NOMO-1 (cell line): ENCODE measurements at regions not wholly inside any gene's neighbourhood (a gene's known extent, or its start where the extent isn't known, plus 50 kb on each side); places are given as distances from the start of the nearest gene placed in this dataset.

Experiments
- DNase-seq, 2 experiments: peaks; one replicate each; lab custom pipeline; 2025; ENCODE audit not compliant: unreplicated experiment in 2 of 2; lab: John Stamatoyannopoulos, UW

GRCh38 chr10:90975096-90975495 lies 54.2 kb upstream of the ANKRD1 start:
- DNase-seq: no peak

- DNase-seq: no peak
Measured at GRCh38 chr10:90977162-90977854, 56.4 kb upstream of the ANKRD1 start.

GRCh38 chr10:90977855-90978486 lies 57.1 kb upstream of the ANKRD1 start:
- no peak for DNase-seq

DNA sequence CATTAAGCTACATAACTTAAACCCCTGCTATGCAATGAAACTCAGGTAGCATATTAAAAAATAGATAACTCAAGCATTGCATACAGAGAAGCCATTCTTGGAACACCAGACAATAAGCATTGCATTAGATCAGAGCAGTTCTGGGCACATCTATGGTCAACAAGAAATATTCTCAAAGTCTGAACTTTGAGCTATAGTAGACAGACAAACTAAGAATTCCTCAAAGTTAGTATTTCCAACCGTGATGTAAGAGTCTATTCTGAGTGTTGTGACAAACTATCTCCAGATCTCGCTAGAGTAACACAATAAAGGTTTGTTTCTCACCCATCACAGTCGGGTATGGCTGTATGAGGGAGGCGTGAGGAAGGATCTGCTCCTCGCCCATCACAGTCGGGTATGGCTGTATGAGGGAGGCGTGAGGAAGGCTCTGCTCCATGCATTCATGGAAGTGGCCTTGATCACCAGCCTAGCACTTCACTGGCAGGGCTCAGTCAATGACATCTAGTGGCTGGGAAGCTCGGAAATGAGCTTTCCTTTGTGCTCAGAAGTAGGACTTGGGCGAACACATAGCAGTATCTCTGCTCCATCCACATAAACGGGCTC lies 61.6 kb upstream of the ANKRD1 start:
- no peak for DNase-seq

- peak; percentile 0 to 22 for DNase-seq
Measured at GRCh38 chr10:90983914-90984549, 63.1 kb upstream of the ANKRD1 start.

DNA sequence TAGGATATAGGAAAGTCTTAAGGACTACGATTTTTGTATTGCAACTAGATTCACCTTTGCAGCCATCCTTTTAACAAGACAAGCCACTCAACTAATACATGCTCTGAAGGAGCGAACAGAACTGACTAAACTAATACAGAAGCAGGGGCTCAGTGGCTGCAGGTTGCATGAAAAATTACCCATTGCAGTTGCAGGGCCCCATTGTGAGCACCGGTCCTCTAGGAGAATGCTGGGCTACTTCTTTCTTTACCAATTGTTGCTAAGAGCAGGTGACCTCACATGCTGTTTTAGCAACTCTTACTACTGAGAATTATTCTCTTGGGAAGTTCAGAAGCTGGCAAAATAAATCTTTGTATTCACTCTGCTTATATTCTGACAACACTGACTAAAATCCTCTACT lies 64.0 kb upstream of the ANKRD1 start:
- no peak for DNase-seq

- no peak for DNase-seq
Measured at GRCh38 chr10:90985321-90985933, 64.5 kb upstream of the ANKRD1 start.

DNA sequence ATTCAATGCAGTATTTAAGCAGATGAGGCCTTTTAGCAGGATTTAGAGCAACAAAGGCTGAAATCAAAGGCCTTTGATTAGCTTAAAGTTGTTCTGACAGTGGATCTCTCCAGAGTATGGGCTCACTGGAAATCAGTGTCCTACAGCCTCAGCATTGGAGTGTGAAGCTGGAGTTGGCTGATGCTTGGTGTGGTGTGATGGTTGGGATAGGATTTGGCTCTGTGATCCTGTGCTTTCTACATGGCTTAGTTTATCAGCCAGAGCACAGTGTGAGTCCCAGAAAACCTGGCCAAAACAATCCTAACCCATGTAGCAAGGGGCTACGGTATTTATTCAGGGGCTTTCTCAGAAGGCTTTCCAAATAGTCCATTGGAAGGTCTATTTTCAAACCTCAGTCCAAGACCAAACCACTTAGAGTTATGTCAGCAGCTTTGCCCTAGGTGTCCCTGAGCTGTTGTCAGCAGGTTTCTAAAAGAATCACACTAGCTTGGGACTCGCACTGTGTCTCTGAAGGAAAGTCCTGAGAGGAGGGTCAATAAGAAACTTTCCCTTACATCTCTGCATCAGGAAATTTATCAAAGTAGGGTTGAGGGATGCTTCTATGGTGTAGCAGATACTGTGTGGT lies 65.4 kb upstream of the ANKRD1 start:
- DNase-seq: no peak

- DNase-seq: no peak
Measured at GRCh38 chr10:90986870-90987269, 66.0 kb upstream of the ANKRD1 start.

GRCh38 chr10:90987383-90987782 lies 66.5 kb upstream of the ANKRD1 start:
- DNase-seq: no peak

DNA sequence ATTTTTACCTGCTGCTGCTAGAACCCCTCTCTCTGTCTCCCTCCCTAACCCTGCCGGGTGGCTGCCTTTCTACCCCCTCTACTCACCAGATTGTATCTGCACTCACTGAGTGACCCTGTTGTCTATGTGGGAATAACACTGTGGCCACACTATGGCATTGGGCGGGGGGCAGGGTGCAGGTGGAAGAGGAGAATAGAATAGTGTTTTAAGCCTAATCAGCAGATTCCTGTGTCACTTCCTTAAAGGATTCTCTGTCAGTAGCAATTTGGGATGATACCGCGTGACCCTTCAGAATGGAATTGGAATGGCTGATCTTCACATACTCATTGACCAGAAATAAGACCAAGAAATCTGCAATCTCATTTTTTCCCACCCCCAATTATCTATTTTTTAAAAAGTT lies 67.1 kb upstream of the ANKRD1 start:
- DNase-seq: no peak

DNA sequence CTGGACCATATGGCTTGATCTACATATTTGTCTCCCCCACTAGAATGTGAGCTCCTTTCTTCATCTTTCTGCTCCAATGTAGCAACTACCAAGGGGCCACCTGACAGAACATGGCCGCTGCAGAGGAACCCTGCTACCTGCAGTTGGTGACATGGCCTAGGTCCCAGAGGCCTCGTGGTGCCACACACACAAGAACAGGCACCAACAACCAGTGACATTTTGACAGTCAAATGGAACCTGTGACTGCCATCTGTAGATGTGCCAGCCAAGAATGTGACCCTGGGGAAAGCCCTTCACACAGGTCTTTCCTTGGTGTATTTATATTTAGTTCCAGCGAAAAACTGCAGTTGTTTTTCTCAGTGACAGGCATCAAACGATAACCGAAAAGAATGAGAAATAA lies 67.9 kb upstream of the ANKRD1 start:
- DNase-seq: no peak

- DNase-seq: no peak
Measured at GRCh38 chr10:90989378-90989777, 68.5 kb upstream of the ANKRD1 start.

- no peak for DNase-seq
Measured at GRCh38 chr10:90992462-90992861, 71.6 kb upstream of the ANKRD1 start.

GRCh38 chr10:90993340-90993739 lies 72.5 kb upstream of the ANKRD1 start:
- DNase-seq: peak; percentile 26 to 54

GRCh38 chr10:90997670-90998069 lies 76.8 kb upstream of the ANKRD1 start:
- no peak for DNase-seq

DNA sequence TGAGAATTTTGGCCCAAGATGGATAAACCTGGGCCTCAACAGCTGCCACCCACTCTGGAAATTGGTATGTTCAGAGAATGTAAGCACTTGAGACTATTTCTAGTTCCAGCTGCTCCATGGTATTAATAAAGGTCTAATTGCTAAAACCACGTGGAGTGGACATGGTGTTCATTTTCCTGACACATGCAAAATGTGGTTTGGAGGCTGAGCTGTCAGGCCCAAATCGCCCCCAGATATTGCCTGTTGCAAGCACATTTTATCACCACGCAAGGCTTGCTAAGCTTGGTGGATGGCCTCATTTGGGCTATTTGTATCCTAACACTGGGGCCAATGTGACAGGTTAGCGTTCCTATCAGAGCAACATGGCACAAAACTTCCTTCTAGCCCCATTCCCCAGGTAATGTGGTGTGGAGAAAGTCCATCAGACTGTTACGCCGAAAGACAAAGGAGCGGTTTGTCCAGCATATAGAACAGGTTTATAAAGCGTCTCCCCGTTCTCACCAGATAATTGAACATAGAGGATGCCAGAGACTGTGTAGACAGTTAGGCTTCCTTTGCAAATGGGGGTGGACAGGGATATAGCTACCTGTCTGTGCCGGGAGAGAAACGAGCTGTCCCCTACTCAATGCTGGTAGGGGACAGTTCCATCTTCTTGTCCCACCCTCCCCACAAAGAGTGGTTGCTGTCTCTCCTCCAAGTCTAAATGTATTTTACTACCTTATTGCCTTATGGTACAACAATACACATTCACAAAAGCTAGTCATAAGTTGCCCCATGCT lies 78.0 kb upstream of the ANKRD1 start:
- DNase-seq: no peak

DNA sequence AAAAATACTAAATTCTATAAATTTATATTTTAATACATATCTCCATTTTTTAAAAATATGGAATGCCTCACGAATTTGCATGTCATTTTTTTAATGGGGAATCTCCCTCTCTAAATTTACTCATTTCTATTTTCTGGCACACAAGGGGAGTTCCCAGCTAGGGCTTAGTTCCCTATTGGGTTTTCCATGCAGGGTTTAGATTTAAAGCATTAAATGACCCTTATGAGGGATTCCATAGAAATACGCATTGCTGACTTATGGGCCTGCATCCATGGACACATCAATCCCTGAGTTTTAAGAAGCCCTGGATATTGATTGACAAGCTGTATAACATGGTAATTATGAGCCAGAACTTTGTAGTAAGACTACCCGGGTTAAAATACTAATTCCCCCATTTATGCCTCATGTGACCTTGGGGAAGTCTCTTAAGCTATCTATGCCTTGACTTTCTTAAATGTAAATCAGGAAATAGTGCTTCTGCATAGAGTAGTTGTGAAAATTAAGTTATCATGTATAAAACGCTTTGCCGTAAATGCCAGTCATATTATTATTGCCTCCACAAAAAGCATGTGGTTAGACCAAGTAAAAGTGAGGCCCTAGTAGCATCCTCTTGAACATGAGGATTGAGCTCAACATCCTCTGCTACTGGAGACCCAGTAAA lies 78.8 kb upstream of the ANKRD1 start:
- no peak for DNase-seq

DNA sequence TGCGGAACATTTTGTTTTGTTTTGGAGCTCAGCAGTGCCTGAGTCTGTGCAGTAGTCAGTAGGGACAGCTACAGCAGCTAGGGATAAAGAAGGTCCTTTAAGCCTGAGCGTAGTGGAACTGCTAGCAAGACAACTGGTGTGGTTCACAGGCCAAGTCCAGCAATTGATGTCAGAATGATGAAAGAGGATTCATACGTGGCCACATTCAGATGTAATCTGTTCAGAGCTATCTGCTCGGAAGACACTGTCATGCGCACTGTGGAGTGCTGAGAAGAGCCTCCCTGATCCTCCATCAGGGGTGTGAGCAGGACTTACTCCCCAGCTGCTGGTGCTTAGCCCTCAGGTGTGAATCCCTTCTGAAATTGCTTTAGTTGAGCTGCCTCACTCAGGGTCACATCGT lies 79.6 kb upstream of the ANKRD1 start:
- no peak for DNase-seq

DNA sequence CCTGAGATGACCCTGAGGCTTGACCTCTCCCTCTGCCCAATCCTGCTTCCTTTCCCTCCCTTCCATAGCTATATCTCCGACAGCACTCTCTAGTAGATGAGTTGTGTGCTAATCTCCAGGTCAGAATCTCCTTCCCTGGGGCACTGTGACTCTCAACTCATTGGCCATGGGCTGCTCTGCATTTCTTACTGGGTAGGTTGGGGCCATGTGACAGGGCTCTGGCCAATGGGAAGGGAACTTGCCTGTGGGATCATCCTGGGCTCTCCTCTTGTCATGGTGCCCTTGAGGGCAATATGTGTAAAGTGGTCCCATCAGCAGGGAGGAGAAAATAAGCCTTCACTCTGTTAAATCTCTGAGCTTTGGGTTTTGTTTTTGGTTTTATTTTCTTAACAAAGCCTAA lies 80.1 kb upstream of the ANKRD1 start:
- no peak for DNase-seq
